ENCODE measurements at regions not wholly inside any gene's neighbourhood (a gene's known extent, or its start where the extent isn't known, plus 50 kb on each side); places are given as distances from the start of the nearest gene placed in this dataset.

- no peak overlapping the region for H3K4me3 ChIP-seq (replicated peaks in 1 of 2; ENCODE audit: low read depth in 2 of 2, low read length in 2 of 2)
- TF ChIP-seq, protein P1, sequence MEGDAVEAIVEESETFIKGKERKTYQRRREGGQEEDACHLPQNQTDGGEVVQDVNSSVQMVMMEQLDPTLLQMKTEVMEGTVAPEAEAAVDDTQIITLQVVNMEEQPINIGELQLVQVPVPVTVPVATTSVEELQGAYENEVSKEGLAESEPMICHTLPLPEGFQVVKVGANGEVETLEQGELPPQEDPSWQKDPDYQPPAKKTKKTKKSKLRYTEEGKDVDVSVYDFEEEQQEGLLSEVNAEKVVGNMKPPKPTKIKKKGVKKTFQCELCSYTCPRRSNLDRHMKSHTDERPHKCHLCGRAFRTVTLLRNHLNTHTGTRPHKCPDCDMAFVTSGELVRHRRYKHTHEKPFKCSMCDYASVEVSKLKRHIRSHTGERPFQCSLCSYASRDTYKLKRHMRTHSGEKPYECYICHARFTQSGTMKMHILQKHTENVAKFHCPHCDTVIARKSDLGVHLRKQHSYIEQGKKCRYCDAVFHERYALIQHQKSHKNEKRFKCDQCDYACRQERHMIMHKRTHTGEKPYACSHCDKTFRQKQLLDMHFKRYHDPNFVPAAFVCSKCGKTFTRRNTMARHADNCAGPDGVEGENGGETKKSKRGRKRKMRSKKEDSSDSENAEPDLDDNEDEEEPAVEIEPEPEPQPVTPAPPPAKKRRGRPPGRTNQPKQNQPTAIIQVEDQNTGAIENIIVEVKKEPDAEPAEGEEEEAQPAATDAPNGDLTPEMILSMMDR (IDR thresholded peaks at IDR 0.05; ENCODE audit: low read depth, low read length) = no peak
- no peak for DNase-seq (ENCODE audit: low read depth in 2 of 2)
These were observed 98.7 kb downstream of the BBS10 start for GRCh38 chr12:76249501-76249900.

GRCh38 chr12:76247992-76248391 lies 100.2 kb downstream of the BBS10 start:
- DNase-seq (ENCODE audit: low read depth in 2 of 2) = no peak
- TF ChIP-seq, protein P1 (IDR thresholded peaks at IDR 0.05; ENCODE audit: low read depth, low read length) = no peak
- H3K4me3 ChIP-seq (replicated peaks in 1 of 2; ENCODE audit: low read depth in 2 of 2, low read length in 2 of 2) = no peak overlapping the region

DNA sequence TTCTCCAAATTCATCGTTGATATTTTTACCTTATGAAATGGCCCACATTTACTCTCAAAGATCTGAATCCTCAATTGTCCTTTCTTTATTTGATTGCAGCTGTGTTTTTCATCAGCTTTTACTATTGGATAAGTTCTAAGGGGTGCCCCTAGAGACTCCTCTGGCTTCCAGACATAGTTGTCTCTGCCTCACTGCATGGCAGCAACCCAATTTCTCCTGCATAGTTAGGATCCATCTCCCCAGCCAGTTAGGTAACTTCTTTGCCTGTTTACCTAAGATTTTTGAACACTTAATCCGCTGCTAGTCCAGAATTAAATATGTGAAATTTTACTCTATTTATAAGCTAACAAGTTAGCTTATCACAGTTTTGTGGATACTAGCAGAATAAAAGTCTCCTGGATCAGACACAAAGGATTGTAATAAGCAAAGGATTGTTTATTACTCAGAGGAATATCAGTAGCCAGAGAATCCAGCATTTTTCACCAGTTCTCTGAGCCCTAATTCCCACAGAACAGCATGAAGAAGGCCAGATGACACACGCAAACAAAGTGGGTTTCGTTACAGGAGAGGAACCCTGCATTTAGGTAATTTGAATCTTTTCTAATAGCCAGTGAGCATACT lies 101.1 kb downstream of the BBS10 start:
- H3K4me3 ChIP-seq (replicated peaks in 1 of 2; ENCODE audit: low read depth in 2 of 2, low read length in 2 of 2) = no peak overlapping the region
- TF ChIP-seq, protein P1 (IDR thresholded peaks at IDR 0.05; ENCODE audit: low read depth, low read length) = no peak
- DNase-seq (ENCODE audit: low read depth in 2 of 2) = peak; percentile 72 to 85

DNA sequence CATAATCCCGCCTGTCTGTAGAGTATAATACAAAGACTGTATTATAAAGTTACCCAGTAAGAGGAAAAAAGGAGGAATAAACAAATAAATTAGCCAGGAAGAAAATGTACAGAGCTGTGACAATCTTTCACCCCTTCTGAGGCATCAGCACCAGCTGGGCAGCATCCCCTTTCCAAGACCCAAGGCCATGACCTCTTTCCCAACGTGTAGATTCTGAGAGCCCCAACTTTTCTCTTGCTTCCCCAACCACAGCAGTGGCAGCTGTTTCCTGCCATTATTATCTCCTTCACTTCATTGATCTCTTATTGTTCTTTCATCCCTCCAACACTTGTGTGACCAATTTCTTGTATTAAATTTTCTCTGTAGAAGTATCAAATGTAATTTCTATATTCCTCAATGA lies 101.6 kb downstream of the BBS10 start:
- TF ChIP-seq, protein P1 (IDR thresholded peaks at IDR 0.05; ENCODE audit: low read depth, low read length) = no peak
- DNase-seq (ENCODE audit: low read depth in 2 of 2) = no peak
- H3K4me3 ChIP-seq (replicated peaks in 1 of 2; ENCODE audit: low read depth in 2 of 2, low read length in 2 of 2) = no peak overlapping the region

GRCh38 chr12:76244300-76244699 lies 103.9 kb downstream of the BBS10 start:
- H3K4me3 ChIP-seq (replicated peaks in 1 of 2; ENCODE audit: low read depth in 2 of 2, low read length in 2 of 2) = no peak overlapping the region
- no peak for DNase-seq (ENCODE audit: low read depth in 2 of 2)
- TF ChIP-seq, protein P1 (IDR thresholded peaks at IDR 0.05; ENCODE audit: low read depth, low read length) = no peak

GRCh38 chr12:76242813-76243550 lies 105.2 kb downstream of the BBS10 start:
- TF ChIP-seq, protein P1 (IDR thresholded peaks at IDR 0.05; ENCODE audit: low read depth, low read length) = no peak
- H3K4me3 ChIP-seq (replicated peaks in 1 of 2; ENCODE audit: low read depth in 2 of 2, low read length in 2 of 2) = no peak overlapping the region
- peak in 1 of 2 donors; percentile 65 for DNase-seq (ENCODE audit: low read depth in 2 of 2)
